T-cell (primary cell): ENCODE measurements at regions not wholly inside any gene's neighbourhood (a gene's known extent, or its start where the extent isn't known, plus 50 kb on each side); places are given as distances from the start of the nearest gene placed in this dataset.

Experiments
- ATAC-seq, 4 experiments: fragments of 200-7000 bp in 3 of 4; fragments of 150-1000 bp in 1 of 4; cut with Tn5 transposase; replicated peaks in 1 of 4; 1 replicate in 3 of 4; 2 replicates in 1 of 4; pipeline ENCODE4 v1.10.0; 2021; ENCODE audit warnings: moderate library complexity in 3 of 4, mild to moderate bottlenecking in 2 of 4, moderate number of reproducible peaks in 1 of 4
- CTCF ChIA-PET, 2 donors: fragments of 300-600 bp; sonication (Branson Sonifier 250); formaldehyde crosslinking; loops; one replicate each; lab custom pipeline; 2022; ENCODE audit warnings: antibody characterized with exemption in 2 of 2; lab: Charles Lee
- POLR2A ChIA-PET, 2 donors: fragments of 300-600 bp; sonication (Branson Sonifier 250); formaldehyde crosslinking; loops; one replicate each; lab custom pipeline; 2022; ENCODE audit warnings: antibody characterized with exemption in 2 of 2; lab: Charles Lee
- DNase-seq, 35 experiments: peaks; one replicate each; pipeline versions ENCODE4 v3.0.0 to v3.0.0-alpha.2; 2013 to 2023
- H3K27ac ChIP-seq: one replicate; pipeline ENCODE4 v1.5.1; 2013; ENCODE audit warnings: low read length
- H3K27me3 ChIP-seq, 2 experiments: replicated peaks in 1 of 2; 1 replicate in 1 of 2; 2 replicates in 1 of 2; pipeline versions ENCODE4 v1.6.1 to v1.7.0; 2013; ENCODE audit warnings: low read length in 1 of 2, mixed read lengths in 1 of 2; ENCODE audit not compliant: control insufficient read depth in 2 of 2, insufficient read depth in 2 of 2; ENCODE audit errors: extremely low read depth in 1 of 2
- H3K36me3 ChIP-seq, 2 donors: 1 replicate in 1 of 2; 2 replicates in 1 of 2; pipeline versions ENCODE4 v1.6.1 to v1.7.0; 2013; ENCODE audit warnings: low read length in 1 of 2; ENCODE audit not compliant: control insufficient read depth in 2 of 2, insufficient read depth in 1 of 2; ENCODE audit errors: extremely low read depth in 1 of 2
- H3K4me1 ChIP-seq, 2 experiments: 1 replicate in 1 of 2; 2 replicates in 1 of 2; pipeline versions ENCODE4 v1.6.1 to v1.7.0; 2013; ENCODE audit warnings: low read length in 2 of 2, mixed read lengths in 1 of 2; ENCODE audit not compliant: insufficient read depth in 2 of 2, control insufficient read depth in 1 of 2; ENCODE audit errors: extremely low read depth in 1 of 2
- H3K4me3 ChIP-seq, 2 donors: 1 replicate in 1 of 2; 2 replicates in 1 of 2; pipeline versions ENCODE4 v1.5.1 to v1.7.0; 2013; ENCODE audit warnings: mild to moderate bottlenecking in 2 of 2, low read length in 1 of 2, moderate library complexity in 1 of 2; ENCODE audit not compliant: control insufficient read depth in 1 of 2; ENCODE audit errors: extremely low read depth in 1 of 2
- H3K9me3 ChIP-seq: 2 replicates; pipeline ENCODE4 v1.7.0; 2013
- H3K27ac Mint-ChIP-seq, 2 donors: one replicate each; pipeline ENCODE4 v1.8.0; 2020 to 2021; ENCODE audit warnings: mild to moderate bottlenecking in 2 of 2, mixed read lengths in 2 of 2
- H3K27me3 Mint-ChIP-seq, 2 donors: one replicate each; pipeline ENCODE4 v1.8.0; 2021 to 2022; ENCODE audit warnings: mixed read lengths in 2 of 2
- H3K36me3 Mint-ChIP-seq: one replicate; pipeline ENCODE4 v1.8.0; 2021; ENCODE audit warnings: mixed read lengths
- H3K4me1 Mint-ChIP-seq, 3 donors: one replicate each; pipeline ENCODE4 v1.8.0; 2020 to 2022; ENCODE audit warnings: mixed read lengths in 3 of 3, mild to moderate bottlenecking in 1 of 3
- H3K4me3 Mint-ChIP-seq, 3 donors: one replicate each; pipeline ENCODE4 v1.8.0; 2020 to 2022; ENCODE audit warnings: mild to moderate bottlenecking in 3 of 3, mixed read lengths in 3 of 3, moderate library complexity in 3 of 3
- H3K9me3 Mint-ChIP-seq, 3 donors: one replicate each; pipeline ENCODE4 v1.8.0; 2020 to 2022; ENCODE audit warnings: mixed read lengths in 3 of 3
- whole genome bisulfite sequencing: methylation state at CpG from one replicate; pipeline ENCODE4 v1.1.5; 2013; ENCODE audit warnings: missing lambda C conversion rate; ENCODE audit not compliant: insufficient coverage; 5-methylcytosine and 5-hydroxymethylcytosine counted together

- Histone ChIP-seq H3K9me3 (no peaks in the 10 kb centered on the region), H3K36me3 (no peaks in the 10 kb centered on the region), H3K27ac (no peak overlapping the region), H3K4me3 (no peak overlapping the region), H3K27me3 (peaks cover 0 to 55% of the 10 kb centered on the region in 2 experiments), H3K4me1 (no peaks in the 10 kb centered on the region)
- DNase-seq (no peak), ATAC-seq (no peak)
- ChIA-PET POLR2A (no interaction called here), CTCF (no interaction called here)
- Mint-ChIP-seq H3K27ac (no peak overlapping the region), H3K4me1 (no peaks in the 10 kb centered on the region), H3K9me3 (no peaks in the 10 kb centered on the region), H3K27me3 (peaks cover 25 to 41% of the 10 kb centered on the region in 2 donors), H3K4me3 (no peak overlapping the region), H3K36me3 (peaks cover 3% of the 10 kb centered on the region)
- 37% methylated on average over 19 of the region's 21 CpGs for WGBS
Measured at GRCh38 chr16:86069736-86070298, 170.9 kb downstream of the IRF8 start.

GRCh38 chr16:86070484-86070883, 171.5 kb downstream of the IRF8 start:
- WGBS: 83% methylated on average over 6 of the region's 6 CpGs
- Mint-ChIP-seq H3K4me1 (no peaks in the 10 kb centered on the region), H3K36me3 (peaks cover 3% of the 10 kb centered on the region), H3K27ac (no peak overlapping the region), H3K4me3 (no peak overlapping the region), H3K9me3 (no peaks in the 10 kb centered on the region), H3K27me3 (peaks cover 29 to 41% of the 10 kb centered on the region in 2 donors)
- ChIA-PET CTCF (no interaction called here), POLR2A (no interaction called here)
- Histone ChIP-seq H3K9me3 (no peaks in the 10 kb centered on the region), H3K27me3 (peaks cover 0 to 60% of the 10 kb centered on the region in 2 experiments), H3K27ac (no peak overlapping the region), H3K36me3 (no peaks in the 10 kb centered on the region), H3K4me3 (no peak overlapping the region), H3K4me1 (no peaks in the 10 kb centered on the region)
- DNase-seq (no peak), ATAC-seq (no peak)

GRCh38 chr16:86070971-86071370, 172.0 kb downstream of the IRF8 start:
- 77% methylated on average over 7 of the region's 7 CpGs for WGBS
- POLR2A ChIA-PET: no interaction called here
- H3K27me3 ChIP-seq: peaks cover 0 to 62% of the 10 kb centered on the region in 2 experiments
- H3K4me1 ChIP-seq: no peaks in the 10 kb centered on the region
- no peak overlapping the region for H3K4me3 Mint-ChIP-seq
- no peaks in the 10 kb centered on the region for H3K9me3 ChIP-seq
- no peaks in the 10 kb centered on the region for H3K4me1 Mint-ChIP-seq
- no peak overlapping the region for H3K27ac ChIP-seq
- CTCF ChIA-PET: no interaction called here
- no peaks in the 10 kb centered on the region for H3K9me3 Mint-ChIP-seq
- peaks cover 3% of the 10 kb centered on the region for H3K36me3 Mint-ChIP-seq
- no peaks in the 10 kb centered on the region for H3K36me3 ChIP-seq
- no peak for ATAC-seq
- H3K27me3 Mint-ChIP-seq: peaks cover 32 to 41% of the 10 kb centered on the region in 2 donors
- no peak overlapping the region for H3K27ac Mint-ChIP-seq
- H3K4me3 ChIP-seq: no peak overlapping the region
- DNase-seq: no peak

- Mint-ChIP-seq H3K36me3 (peaks cover 3% of the 10 kb centered on the region), H3K9me3 (no peaks in the 10 kb centered on the region), H3K27ac (no peak overlapping the region), H3K4me1 (no peaks in the 10 kb centered on the region), H3K27me3 (peaks cover 32 to 41% of the 10 kb centered on the region in 2 donors), H3K4me3 (no peak overlapping the region)
- Histone ChIP-seq H3K27me3 (peaks cover 0 to 60% of the 10 kb centered on the region in 2 experiments), H3K27ac (no peak overlapping the region), H3K9me3 (no peaks in the 10 kb centered on the region), H3K36me3 (no peaks in the 10 kb centered on the region), H3K4me3 (no peak overlapping the region), H3K4me1 (no peaks in the 10 kb centered on the region)
- no peak for ATAC-seq
- 71% methylated on average over 3 of the region's 12 CpGs for whole genome bisulfite sequencing
- DNase-seq: no peak
- CTCF ChIA-PET: no interaction called here
- POLR2A ChIA-PET: no interaction called here
Measured at GRCh38 chr16:86071611-86072240, 172.8 kb downstream of the IRF8 start.

- Mint-ChIP-seq H3K4me1 (no peaks in the 10 kb centered on the region), H3K27ac (no peak overlapping the region), H3K36me3 (peaks cover 3% of the 10 kb centered on the region), H3K9me3 (no peaks in the 10 kb centered on the region), H3K27me3 (peaks cover 35 to 41% of the 10 kb centered on the region in 2 donors), H3K4me3 (no peak overlapping the region)
- peaks cover 0 to 59% of the 10 kb centered on the region in 2 experiments for H3K27me3 ChIP-seq
- no peak for ATAC-seq
- peak in 11 of 35 experiments; percentile 4 to 41 (median 15) for DNase-seq
- H3K4me3 ChIP-seq: no peak overlapping the region
- no peaks in the 10 kb centered on the region for H3K9me3 ChIP-seq
- CTCF ChIA-PET: interaction anchor here (0.6 to 0.7 kb wide), 4 partner anchors 8 to 445 kb away, joined by 5 to 6 read pairs (median 6); no protein-coding TSS in a partner anchor
- POLR2A ChIA-PET: interaction anchor here in 1 of 2 donors (0.7 kb wide), 1 partner anchor 1136 kb away, joined by 8 read pairs; no protein-coding TSS in a partner anchor
- H3K4me1 ChIP-seq: no peaks in the 10 kb centered on the region
- H3K27ac ChIP-seq: no peak overlapping the region
- H3K36me3 ChIP-seq: no peaks in the 10 kb centered on the region
- WGBS: 65% methylated on average over 12 of the region's 21 CpGs
Measured at GRCh38 chr16:86072328-86073102, 173.6 kb downstream of the IRF8 start.

- Histone ChIP-seq H3K27me3 (peaks cover 0 to 58% of the 10 kb centered on the region in 2 experiments), H3K9me3 (no peaks in the 10 kb centered on the region), H3K4me3 (no peak overlapping the region), H3K4me1 (no peaks in the 10 kb centered on the region), H3K36me3 (no peaks in the 10 kb centered on the region), H3K27ac (no peak overlapping the region)
- WGBS: 79% methylated on average over 7 of the region's 11 CpGs
- DNase-seq: no peak
- H3K4me3 Mint-ChIP-seq: no peak overlapping the region
- peaks cover 3% of the 10 kb centered on the region for H3K36me3 Mint-ChIP-seq
- no peaks in the 10 kb centered on the region for H3K9me3 Mint-ChIP-seq
- ChIA-PET POLR2A (interaction anchor here in 1 of 2 donors (0.7 kb wide), 1 partner anchor 1136 kb away, joined by 8 read pairs; no protein-coding TSS in a partner anchor), CTCF (interaction anchor here (0.6 to 0.7 kb wide), 4 partner anchors 8 to 444 kb away, joined by 5 to 6 read pairs (median 6); no protein-coding TSS in a partner anchor)
- no peak for ATAC-seq
- no peak overlapping the region for H3K27ac Mint-ChIP-seq
- peaks cover 34 to 37% of the 10 kb centered on the region in 2 donors for H3K27me3 Mint-ChIP-seq
- H3K4me1 Mint-ChIP-seq: no peaks in the 10 kb centered on the region
Measured at GRCh38 chr16:86073103-86073625, 174.2 kb downstream of the IRF8 start.
